H9 (cell line): ENCODE measurements at regions not wholly inside any gene's neighbourhood (a gene's known extent, or its start where the extent isn't known, plus 50 kb on each side); places are given as distances from the start of the nearest gene placed in this dataset.

Experiments used
- DNase-seq: peaks from one replicate; pipeline ENCODE4 v3.0.0-alpha.2; 2017
- H2AFZ ChIP-seq: one replicate; pipeline ENCODE4 v1.6.1; 2013; ENCODE audit warnings: mild to moderate bottlenecking, low read length, control low read depth, moderate library complexity
- H2AK5ac ChIP-seq: 2 replicates; pipeline ENCODE4 v1.6.1; 2013; ENCODE audit warnings: low read length, control low read depth, mixed read lengths; ENCODE audit not compliant: insufficient read length
- H2BK120ac ChIP-seq: one replicate; pipeline ENCODE4 v1.6.1; 2013; ENCODE audit warnings: low read depth, mild to moderate bottlenecking, low read length, control low read depth, inconsistent platforms; ENCODE audit not compliant: poor library complexity, severe bottlenecking
- H2BK12ac ChIP-seq: 2 replicates; pipeline ENCODE4 v1.6.1; 2013; ENCODE audit warnings: low read length, control low read depth, mixed read lengths, low read depth; ENCODE audit not compliant: insufficient read length
- H2BK15ac ChIP-seq: 2 replicates; pipeline ENCODE4 v1.6.1; 2013; ENCODE audit warnings: low read depth, low read length, control low read depth
- H2BK20ac ChIP-seq: one replicate; pipeline ENCODE4 v1.6.1; 2013; ENCODE audit warnings: low read depth, mild to moderate bottlenecking, low read length, control low read depth, inconsistent platforms; ENCODE audit not compliant: poor library complexity, severe bottlenecking
- H2BK5ac ChIP-seq: 2 replicates; pipeline ENCODE4 v1.6.1; 2013; ENCODE audit warnings: low read length, control low read depth, mixed read lengths; ENCODE audit not compliant: insufficient read length
- H3K14ac ChIP-seq: 2 replicates; pipeline ENCODE4 v1.6.1; 2013; ENCODE audit warnings: low read length, control low read depth; ENCODE audit not compliant: insufficient read depth
- H3K18ac ChIP-seq: 2 replicates; pipeline ENCODE4 v1.6.1; 2013; ENCODE audit warnings: low read depth, mild to moderate bottlenecking, mixed read lengths, low read length, control low read depth; ENCODE audit not compliant: insufficient read length
- H3K23ac ChIP-seq: 2 replicates; pipeline ENCODE4 v1.6.1; 2013; ENCODE audit warnings: low read length, control low read depth, mixed read lengths, low read depth; ENCODE audit not compliant: insufficient read length
- H3K23me2 ChIP-seq: 2 replicates; pipeline ENCODE4 v1.6.1; 2013; ENCODE audit warnings: low read depth, mild to moderate bottlenecking, mixed read lengths, low read length, control low read depth; ENCODE audit not compliant: insufficient read length, poor library complexity, severe bottlenecking
- H3K27ac ChIP-seq: 2 replicates; pipeline ENCODE4 v1.5.1; 2013; ENCODE audit warnings: low read length, control low read depth, mixed read lengths, low read depth; ENCODE audit not compliant: insufficient read length
- H3K27me3 ChIP-seq: 2 replicates; pipeline ENCODE4 v1.6.1; 2013; ENCODE audit warnings: low read length, control low read depth, inconsistent platforms; ENCODE audit not compliant: insufficient read depth
- H3K4ac ChIP-seq: 2 replicates; pipeline ENCODE4 v1.6.1; 2013; ENCODE audit warnings: low read depth, mild to moderate bottlenecking, control low read depth, inconsistent platforms, low read length, moderate library complexity
- H3K4me1 ChIP-seq: 2 replicates; pipeline ENCODE4 v1.6.1; 2013; ENCODE audit warnings: low read length, control low read depth, inconsistent platforms; ENCODE audit not compliant: insufficient read depth
- H3K4me2 ChIP-seq: 2 replicates; pipeline ENCODE4 v1.6.1; 2013; ENCODE audit warnings: low read length, control low read depth, mixed read lengths; ENCODE audit not compliant: insufficient read length, insufficient read depth
- H3K56ac ChIP-seq: 2 replicates; pipeline ENCODE4 v1.6.1; 2013; ENCODE audit warnings: low read depth, mild to moderate bottlenecking, mixed read lengths, low read length, control low read depth; ENCODE audit not compliant: insufficient read length
- H3K79me1 ChIP-seq: 2 replicates; pipeline ENCODE4 v1.6.1; 2013; ENCODE audit warnings: low read depth, mild to moderate bottlenecking, moderate library complexity, low read length, control low read depth, inconsistent platforms; ENCODE audit not compliant: insufficient read depth, poor library complexity, severe bottlenecking
- H3K79me2 ChIP-seq: 2 replicates; pipeline ENCODE4 v1.6.1; 2013; ENCODE audit warnings: low read length, control low read depth, inconsistent platforms; ENCODE audit not compliant: insufficient read depth
- H3K9ac ChIP-seq: 2 replicates; pipeline ENCODE4 v1.6.1; 2013; ENCODE audit warnings: low read length, control low read depth, mixed read lengths; ENCODE audit not compliant: insufficient read length; ENCODE audit errors: extremely low read depth
- H3K9me3 ChIP-seq: one replicate; pipeline ENCODE4 v1.6.1; 2013; ENCODE audit warnings: low read depth, low read length, inconsistent platforms; ENCODE audit not compliant: control insufficient read depth
- H3T11ph ChIP-seq: one replicate; pipeline ENCODE4 v1.6.1; 2013; ENCODE audit warnings: mild to moderate bottlenecking, low read length, control low read depth, inconsistent platforms
- H4K20me1 ChIP-seq: one replicate; pipeline ENCODE4 v1.6.1; 2013; ENCODE audit not compliant: control insufficient read depth, insufficient read length, insufficient read depth
- H4K5ac ChIP-seq: 2 replicates; pipeline ENCODE4 v1.6.1; 2013; ENCODE audit warnings: low read depth, mild to moderate bottlenecking, mixed read lengths, low read length, control low read depth; ENCODE audit not compliant: insufficient read length
- H4K8ac ChIP-seq: replicated peaks from 2 replicates; pipeline ENCODE4 v1.6.1; 2013; ENCODE audit warnings: low read length, control low read depth, mixed read lengths, low read depth; ENCODE audit not compliant: insufficient read length
- H4K91ac ChIP-seq: 2 replicates; pipeline ENCODE4 v1.6.1; 2013; ENCODE audit warnings: low read depth, mild to moderate bottlenecking, moderate library complexity, mixed read lengths, low read length, control low read depth; ENCODE audit not compliant: insufficient read length
- H3K27ac Mint-ChIP-seq, 3 experiments: 2 replicates in 2 of 3; 3 replicates in 1 of 3; pipeline ENCODE4 v1.8.0; 2020 to 2021; ENCODE audit warnings: mixed read lengths in 3 of 3, mild to moderate bottlenecking in 1 of 3, moderate library complexity in 1 of 3
- H3K27me3 Mint-ChIP-seq: 2 replicates; pipeline ENCODE4 v1.8.0; 2021; ENCODE audit warnings: low read depth, mild to moderate bottlenecking, moderate library complexity, mixed read lengths
- H3K36me3 Mint-ChIP-seq, 3 experiments: 2 replicates in 2 of 3; 3 replicates in 1 of 3; pipeline ENCODE4 v1.8.0; 2020 to 2021; ENCODE audit warnings: low read depth in 3 of 3, mixed read lengths in 3 of 3; ENCODE audit not compliant: insufficient read depth in 1 of 3
- H3K4me1 Mint-ChIP-seq, 2 experiments: 2 replicates each; pipeline ENCODE4 v1.8.0; 2020; ENCODE audit warnings: mixed read lengths in 2 of 2
- H3K4me3 Mint-ChIP-seq, 2 experiments: 2 replicates in 1 of 2; 3 replicates in 1 of 2; pipeline ENCODE4 v1.8.0; 2020 to 2021; ENCODE audit warnings: mild to moderate bottlenecking in 2 of 2, mixed read lengths in 2 of 2, moderate library complexity in 1 of 2
- H3K9me3 Mint-ChIP-seq, 2 experiments: 2 replicates in 1 of 2; 3 replicates in 1 of 2; pipeline ENCODE4 v1.8.0; 2020; ENCODE audit warnings: mild to moderate bottlenecking in 2 of 2, mixed read lengths in 2 of 2, moderate library complexity in 1 of 2
- WGBS: extraction: QIAGEN DNeasy Blood & Tissue Kit; methylation state at CpG from one replicate; pipeline ENCODE4 v1.1.7; 2013; ENCODE audit warnings: missing lambda C conversion rate, low lambda C conversion rate, mixed read lengths; ENCODE audit not compliant: insufficient read length; ENCODE audit errors: extremely low coverage; 5-methylcytosine and 5-hydroxymethylcytosine counted together
- TF ChIP-seq, protein P1 (sequence below): fragments of 200-600 bp; sonication (generic); conservative IDR thresholded peaks from 3 replicates; pipeline ENCODE4 v1.8.0; 2021; ENCODE audit warnings: antibody characterized with exemption, mild to moderate bottlenecking

DNA sequence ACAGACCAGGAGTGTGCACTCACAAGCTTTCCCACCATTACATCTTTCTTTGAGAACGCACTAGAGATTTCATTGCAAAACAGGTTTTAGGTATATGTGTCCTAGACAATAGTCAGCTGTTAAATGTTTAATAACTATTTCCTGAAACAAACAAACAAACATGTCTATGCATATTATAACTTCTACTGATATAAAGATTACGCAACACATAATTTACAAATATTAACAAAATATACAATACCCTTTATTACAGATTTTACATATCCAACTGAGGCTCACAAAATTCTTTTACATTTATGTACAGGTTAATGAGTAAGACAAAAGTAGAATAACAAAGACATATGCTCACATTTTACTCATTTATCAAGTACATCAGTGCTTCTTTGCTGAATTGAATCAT is 1554.0 kb upstream of the PCDH10 start:
- Histone ChIP-seq H2BK5ac (no peak overlapping the region), H3T11ph (no peak overlapping the region), H4K8ac (no peak overlapping the region), H3K4me1 (no peaks in the 10 kb centered on the region), H2BK120ac (no peak overlapping the region), H3K18ac (no peak overlapping the region), H3K23me2 (no peaks in the 10 kb centered on the region), H3K9ac (no peak overlapping the region), H4K5ac (no peak overlapping the region), H3K79me2 (no peaks in the 10 kb centered on the region), H2BK20ac (no peak overlapping the region), H3K14ac (no peak overlapping the region), H2AFZ (no peak overlapping the region), H2BK12ac (no peak overlapping the region), H2AK5ac (no peak overlapping the region), H4K91ac (no peak overlapping the region), H3K79me1 (no peaks in the 10 kb centered on the region), H3K27me3 (no peaks in the 10 kb centered on the region), H3K4ac (no peak overlapping the region), H3K56ac (no peak overlapping the region), H3K4me2 (no peak overlapping the region), H2BK15ac (no peak overlapping the region), H4K20me1 (no peaks in the 10 kb centered on the region), H3K27ac (no peak overlapping the region), H3K9me3 (no peaks in the 10 kb centered on the region), H3K23ac (no peak overlapping the region)
- Mint-ChIP-seq H3K27me3 (no peaks in the 10 kb centered on the region), H3K27ac (no peak overlapping the region), H3K36me3 (no peaks in the 10 kb centered on the region), H3K4me1 (no peaks in the 10 kb centered on the region), H3K9me3 (no peaks in the 10 kb centered on the region; a peak in 2 of 5 replicates), H3K4me3 (no peak overlapping the region)
- TF ChIP-seq, protein P1, sequence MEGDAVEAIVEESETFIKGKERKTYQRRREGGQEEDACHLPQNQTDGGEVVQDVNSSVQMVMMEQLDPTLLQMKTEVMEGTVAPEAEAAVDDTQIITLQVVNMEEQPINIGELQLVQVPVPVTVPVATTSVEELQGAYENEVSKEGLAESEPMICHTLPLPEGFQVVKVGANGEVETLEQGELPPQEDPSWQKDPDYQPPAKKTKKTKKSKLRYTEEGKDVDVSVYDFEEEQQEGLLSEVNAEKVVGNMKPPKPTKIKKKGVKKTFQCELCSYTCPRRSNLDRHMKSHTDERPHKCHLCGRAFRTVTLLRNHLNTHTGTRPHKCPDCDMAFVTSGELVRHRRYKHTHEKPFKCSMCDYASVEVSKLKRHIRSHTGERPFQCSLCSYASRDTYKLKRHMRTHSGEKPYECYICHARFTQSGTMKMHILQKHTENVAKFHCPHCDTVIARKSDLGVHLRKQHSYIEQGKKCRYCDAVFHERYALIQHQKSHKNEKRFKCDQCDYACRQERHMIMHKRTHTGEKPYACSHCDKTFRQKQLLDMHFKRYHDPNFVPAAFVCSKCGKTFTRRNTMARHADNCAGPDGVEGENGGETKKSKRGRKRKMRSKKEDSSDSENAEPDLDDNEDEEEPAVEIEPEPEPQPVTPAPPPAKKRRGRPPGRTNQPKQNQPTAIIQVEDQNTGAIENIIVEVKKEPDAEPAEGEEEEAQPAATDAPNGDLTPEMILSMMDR = no peak
- no peak for DNase-seq
- WGBS = 100% methylated on average over 1 of the region's 2 CpGs
